GM23248 (cell line): ENCODE measurements at regions not wholly inside any gene's neighbourhood (a gene's known extent, or its start where the extent isn't known, plus 50 kb on each side); places are given as distances from the start of the nearest gene placed in this dataset.

Experiments
- EZH2 ChIP-seq: fragments of 200-600 bp; sonication (generic); IDR thresholded peaks from 2 replicates; pipeline ENCODE4 v1.6.1; 2018; ENCODE audit warnings: antibody characterized with exemption, mild to moderate bottlenecking; ENCODE audit not compliant: insufficient read depth, poor library complexity, severe bottlenecking
- EZH2phosphoT487 ChIP-seq: fragments of 200-600 bp; sonication (generic); IDR thresholded peaks from 2 replicates; pipeline ENCODE4 v1.6.1; 2018; ENCODE audit warnings: antibody characterized with exemption, moderate library complexity, mild to moderate bottlenecking, low read depth; ENCODE audit not compliant: insufficient read depth

- no peak for TF ChIP-seq EZH2phosphoT487
- no peak for TF ChIP-seq EZH2
Observed at GRCh38 chr12:69123919-69124638, 115.3 kb upstream of the CPSF6 start.
